ENCODE measurements at regions not wholly inside any gene's neighbourhood (a gene's known extent, or its start where the extent isn't known, plus 50 kb on each side); places are given as distances from the start of the nearest gene placed in this dataset.

GRCh38 chr11:110892741-110893285, 180.6 kb upstream of the ARHGAP20 start:
- FAIRE-seq: no peak

DNA sequence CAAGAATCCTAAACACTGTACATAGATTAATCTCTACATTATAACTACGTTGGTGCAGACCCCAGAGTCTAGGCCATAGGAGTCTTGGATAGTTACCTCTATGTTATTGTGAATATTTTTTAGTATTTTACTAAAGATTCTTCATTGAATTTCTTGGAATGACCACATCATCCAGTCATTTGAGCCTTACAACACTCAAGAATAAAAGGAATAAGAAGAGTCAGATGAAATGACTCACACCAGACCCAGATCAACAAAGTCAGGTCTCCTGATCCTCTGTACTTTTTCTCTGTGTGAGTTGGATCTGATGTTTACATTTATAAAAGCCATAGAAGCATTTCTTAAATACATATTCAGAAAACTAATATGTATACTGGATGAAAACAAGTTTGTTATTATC, 179.2 kb upstream of the ARHGAP20 start:
- no peak for DNase-seq (ENCODE audit: insufficient read length, low spot score)
- FAIRE-seq: no peak

More at GRCh38 chr11:110892741-110893285, 180.6 kb upstream of the ARHGAP20 start:
- no peak for DNase-seq (ENCODE audit: insufficient read length, low spot score)

- FAIRE-seq: no peak
These were observed 178.8 kb upstream of the ARHGAP20 start for GRCh38 chr11:110890995-110891394.

DNA sequence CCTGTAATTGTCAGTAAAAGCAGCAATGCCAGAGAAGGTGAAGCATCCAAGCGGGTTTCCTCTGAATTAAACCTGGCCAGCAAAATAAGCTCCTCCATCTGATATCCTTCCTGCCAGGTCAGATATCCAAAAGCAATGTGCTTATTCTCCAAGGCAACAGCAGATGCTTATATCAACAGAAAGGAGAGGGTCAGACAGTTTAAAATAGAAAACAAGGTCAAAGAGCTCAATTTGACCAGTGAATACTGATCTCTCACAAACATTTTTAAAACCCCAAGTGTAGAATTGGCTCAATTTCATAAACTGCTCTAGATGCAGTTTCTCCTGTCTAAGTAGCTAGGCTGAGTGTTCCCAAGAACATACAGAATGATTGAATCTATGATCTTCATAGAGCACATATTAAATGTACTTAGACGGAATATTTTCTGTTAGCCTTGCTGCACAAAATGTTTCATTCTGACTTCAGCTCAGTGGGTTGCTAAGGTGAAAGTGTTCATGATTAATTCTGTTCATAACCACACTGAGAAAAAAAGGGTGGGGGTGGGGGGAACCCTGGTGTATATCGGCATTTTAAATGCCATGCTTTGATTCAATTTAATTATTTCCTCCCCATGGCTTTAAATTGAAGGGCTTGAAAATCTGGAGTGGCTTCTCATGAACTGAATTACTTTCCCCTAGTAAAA, 174.2 kb upstream of the ARHGAP20 start:
- FAIRE-seq (no peak), DNase-seq (ENCODE audit: insufficient read length, low spot score) (no peak)

More at GRCh38 chr11:110890995-110891394, 178.8 kb upstream of the ARHGAP20 start:
- no peak for DNase-seq (ENCODE audit: insufficient read length, low spot score)

- FAIRE-seq (no peak), DNase-seq (ENCODE audit: insufficient read length, low spot score) (no peak)
These were observed 171.0 kb upstream of the ARHGAP20 start for GRCh38 chr11:110883256-110883655.

DNA sequence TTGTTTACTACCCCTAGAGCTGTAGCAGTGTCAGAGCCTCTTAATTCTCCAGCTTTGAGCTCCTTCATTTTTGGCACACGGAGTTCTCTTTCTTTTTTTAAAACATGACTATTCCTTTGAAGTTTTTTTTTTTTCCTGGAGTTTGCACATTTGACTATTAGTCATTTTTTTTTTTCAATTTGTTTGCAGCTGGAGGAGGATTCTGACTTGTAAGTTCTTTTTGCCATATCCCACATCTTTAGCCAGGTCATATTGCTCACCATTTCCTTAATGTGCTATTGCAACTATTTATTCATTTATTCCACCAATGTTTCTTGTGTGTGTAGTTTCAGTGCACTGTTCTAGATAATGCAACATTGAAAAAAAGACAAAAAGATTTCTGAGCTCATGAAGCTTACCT, 166.3 kb upstream of the ARHGAP20 start:
- FAIRE-seq: no peak
- no peak for DNase-seq (ENCODE audit: insufficient read length, low spot score)

- FAIRE-seq: no peak
- no peak for DNase-seq (ENCODE audit: insufficient read length, low spot score)
These were observed 162.3 kb upstream of the ARHGAP20 start for GRCh38 chr11:110874437-110875030.

GRCh38 chr11:110873975-110874374, 161.7 kb upstream of the ARHGAP20 start:
- DNase-seq (ENCODE audit: insufficient read length, low spot score) (no peak), FAIRE-seq (peak; percentile 21)

DNA sequence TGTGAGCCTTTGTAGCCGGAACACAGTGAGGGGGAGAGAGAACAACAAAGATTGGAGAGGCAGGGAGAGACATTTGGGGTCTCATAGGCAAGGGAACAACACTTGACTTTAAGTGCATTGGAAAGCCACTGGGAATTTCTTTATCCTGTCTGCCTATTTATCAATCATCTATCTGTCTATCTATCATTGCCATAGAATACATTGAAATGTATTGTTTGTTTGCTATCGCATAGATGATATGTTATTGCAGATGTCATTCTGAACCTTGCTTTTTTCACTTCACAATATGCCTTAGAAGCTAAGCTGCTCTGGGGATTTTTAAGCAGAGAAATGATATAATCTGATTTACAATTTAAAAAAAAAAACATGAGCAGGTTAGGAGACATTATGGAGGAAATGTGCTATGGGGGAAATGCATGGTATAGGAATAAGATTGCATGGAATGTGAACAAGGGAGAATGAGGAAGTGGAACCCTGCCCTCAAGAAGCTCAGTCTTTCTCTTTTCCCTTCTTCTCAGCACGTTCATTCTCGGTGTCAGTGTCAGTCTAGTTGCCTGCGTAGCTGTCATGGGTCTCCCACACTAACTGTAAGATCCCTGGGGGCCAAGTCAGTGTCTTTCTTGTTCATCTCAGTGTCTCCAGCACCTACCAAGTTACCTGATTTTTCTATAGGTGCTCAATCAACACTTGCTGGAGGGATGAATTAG, 158.7 kb upstream of the ARHGAP20 start:
- FAIRE-seq: no peak

GRCh38 chr11:110867951-110868350, 155.7 kb upstream of the ARHGAP20 start:
- DNase-seq (ENCODE audit: insufficient read length, low spot score): no peak
- FAIRE-seq: no peak

More for the DNA sequence above, 158.7 kb upstream of the ARHGAP20 start:
- no peak for DNase-seq (ENCODE audit: insufficient read length, low spot score)

GRCh38 chr11:110866081-110866480, 153.8 kb upstream of the ARHGAP20 start:
- FAIRE-seq (no peak), DNase-seq (ENCODE audit: insufficient read length, low spot score) (no peak)

DNA sequence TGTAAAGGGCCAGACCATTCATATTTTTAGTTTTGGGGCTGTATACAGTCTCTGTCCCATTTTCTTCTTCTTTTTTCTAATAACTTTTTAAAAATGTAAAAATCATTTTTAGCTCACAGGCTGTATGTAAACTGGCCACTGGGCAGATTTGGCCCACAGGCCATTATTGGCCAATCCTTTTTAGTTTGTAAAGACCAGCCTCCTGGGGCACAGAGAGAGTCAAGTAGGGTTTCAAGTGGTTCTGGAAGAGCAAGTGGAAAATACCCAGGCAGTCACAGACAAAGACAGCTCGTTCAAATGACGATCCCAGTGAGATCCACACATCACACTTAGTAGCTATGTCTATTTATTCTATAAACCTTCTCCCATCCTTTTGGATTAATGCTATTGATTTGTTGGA, 150.2 kb upstream of the ARHGAP20 start:
- DNase-seq (ENCODE audit: insufficient read length, low spot score): no peak
- FAIRE-seq: no peak

DNA sequence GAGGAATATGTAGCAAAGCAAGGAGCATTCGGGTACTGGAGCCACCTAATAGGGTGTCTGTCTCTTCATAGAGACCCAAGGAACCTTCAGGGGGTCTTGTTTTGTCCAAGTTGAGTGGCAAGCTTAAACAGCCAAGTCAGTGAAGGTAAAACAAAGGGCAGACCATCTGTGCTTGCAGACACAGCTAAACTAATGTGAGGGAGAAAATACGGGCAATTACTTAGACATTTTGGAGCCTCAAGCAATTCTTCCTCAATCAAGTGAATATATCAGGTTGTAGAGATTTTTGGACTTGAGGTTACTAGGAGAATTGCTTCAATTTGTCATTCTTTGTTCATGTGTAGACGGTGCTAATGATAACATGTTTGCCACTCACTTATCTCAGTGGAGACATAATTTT, 148.2 kb upstream of the ARHGAP20 start:
- FAIRE-seq (no peak), DNase-seq (ENCODE audit: insufficient read length, low spot score) (no peak)

DNA sequence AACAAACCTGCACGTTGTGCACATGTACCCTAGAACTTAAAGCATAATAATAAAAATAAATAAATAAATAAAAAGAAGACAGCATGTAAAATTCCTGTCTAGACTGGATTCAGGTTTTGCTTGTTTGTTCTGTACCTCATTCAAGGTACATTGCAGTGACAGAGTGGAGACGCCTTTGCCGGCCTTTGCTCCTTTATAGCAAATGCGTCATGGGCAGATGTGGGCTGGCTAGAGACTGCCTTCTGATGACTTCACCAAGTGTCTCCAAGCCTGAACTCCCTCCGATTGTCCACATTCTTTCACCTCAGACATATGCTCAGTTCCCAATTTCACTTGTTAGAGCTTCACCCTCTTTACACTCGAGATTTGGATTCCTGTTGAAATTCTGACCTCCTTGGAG, 147.8 kb upstream of the ARHGAP20 start:
- DNase-seq (ENCODE audit: insufficient read length, low spot score): no peak
- no peak for FAIRE-seq

DNA sequence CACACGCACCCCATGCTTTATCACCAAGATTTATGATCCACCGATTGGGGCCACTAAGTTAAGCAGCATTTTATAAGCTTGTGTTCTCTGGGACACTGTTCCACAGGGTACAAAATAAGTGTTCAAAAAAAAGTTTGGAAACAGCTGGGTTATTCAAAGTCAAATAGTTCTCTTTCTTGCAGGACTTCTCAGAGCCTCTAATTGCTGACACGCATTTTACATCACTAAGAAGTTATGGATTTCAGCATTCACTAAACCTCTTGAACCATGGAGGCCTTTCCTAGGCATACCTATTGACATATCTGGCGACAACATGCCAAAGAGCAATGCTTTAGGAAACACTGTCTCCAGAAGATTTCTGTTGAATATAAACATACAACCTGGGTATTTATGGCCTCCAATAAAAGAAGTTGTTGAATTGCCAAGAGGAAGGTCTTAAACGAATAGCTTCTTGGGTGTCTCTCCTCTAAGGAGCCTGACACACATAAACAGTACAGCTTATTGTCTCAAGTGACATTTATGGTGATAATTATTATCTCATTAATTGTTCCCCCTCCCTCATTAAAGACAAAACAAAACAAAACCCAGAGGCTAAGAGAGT, 147.1 kb upstream of the ARHGAP20 start:
- no peak for FAIRE-seq
- no peak for DNase-seq (ENCODE audit: insufficient read length, low spot score)

GRCh38 chr11:110858547-110858921, 146.3 kb upstream of the ARHGAP20 start:
- FAIRE-seq (peak; percentile 64), DNase-seq (ENCODE audit: insufficient read length, low spot score) (no peak)

- DNase-seq (ENCODE audit: insufficient read length, low spot score): no peak
- peak; percentile 78 for FAIRE-seq
These were observed 145.8 kb upstream of the ARHGAP20 start for GRCh38 chr11:110857892-110858546.

- DNase-seq (ENCODE audit: insufficient read length, low spot score) (no peak), FAIRE-seq (peak; percentile 72)
These were observed 145.0 kb upstream of the ARHGAP20 start for GRCh38 chr11:110856996-110857812.

GRCh38 chr11:110856340-110856739, 144.1 kb upstream of the ARHGAP20 start:
- FAIRE-seq: no peak

DNA sequence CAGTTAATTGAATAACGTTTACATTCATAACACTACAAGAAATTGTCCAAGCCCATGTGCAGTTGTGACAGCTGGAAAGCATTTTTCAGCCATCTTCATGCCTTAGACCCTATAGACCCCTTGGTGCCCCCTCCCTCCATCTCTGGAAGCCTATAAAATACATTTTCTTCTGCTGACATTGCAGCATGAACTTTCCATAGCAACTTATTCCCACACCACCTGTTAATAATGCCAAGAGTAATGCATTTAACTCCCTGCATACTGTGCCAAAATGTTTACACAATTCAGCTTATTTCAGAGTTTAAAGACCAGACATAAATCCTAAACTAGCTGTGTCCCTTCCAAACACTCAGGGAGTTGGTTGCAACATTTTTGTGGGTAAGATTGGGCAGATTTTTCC, 143.0 kb upstream of the ARHGAP20 start:
- FAIRE-seq: no peak
- no peak for DNase-seq (ENCODE audit: insufficient read length, low spot score)

More at GRCh38 chr11:110856340-110856739, 144.1 kb upstream of the ARHGAP20 start:
- no peak for DNase-seq (ENCODE audit: insufficient read length, low spot score)
